ENCODE measurements at regions not wholly inside any gene's neighbourhood (a gene's known extent, or its start where the extent isn't known, plus 50 kb on each side); places are given as distances from the start of the nearest gene placed in this dataset.
A peak's percentile ranks its signal among the peaks of the same experiment; 100 is the strongest.

GRCh38 chrX:110450050-110450449, 91.4 kb downstream of the RTL9 start:
- no peaks in the 10 kb centered on the region for H3K9me3 ChIP-seq
- no peak overlapping the region for H3K27ac ChIP-seq
- peak; percentile 45 for TF ChIP-seq CTCF (IDR thresholded peaks at IDR 0.05)
- no peak overlapping the region for H3K4me3 ChIP-seq
- H3K4me1 ChIP-seq (ENCODE audit: control insufficient read depth in 1 of 2, low read depth in 2 of 2), result no peaks in the 10 kb centered on the region
- H3K36me3 ChIP-seq, result no peaks in the 10 kb centered on the region
- peak; percentile 73 for ATAC-seq (ENCODE audit: insufficient number of reproducible peaks, low FRiP score, low read depth)
- no peaks in the 10 kb centered on the region for H3K27me3 ChIP-seq (replicated peaks; ENCODE audit: insufficient read depth)
- peak; percentile 8 for DNase-seq (ENCODE audit: low spot score)

GRCh38 chrX:110454336-110454735, 95.7 kb downstream of the RTL9 start:
- no peaks in the 10 kb centered on the region for H3K9me3 ChIP-seq
- no peaks in the 10 kb centered on the region for H3K4me1 ChIP-seq (ENCODE audit: control insufficient read depth in 1 of 2, low read depth in 2 of 2)
- H3K27ac ChIP-seq, result no peak overlapping the region
- ATAC-seq (ENCODE audit: insufficient number of reproducible peaks, low FRiP score, low read depth) (no peak), DNase-seq (ENCODE audit: low spot score) (no peak)
- no peaks in the 10 kb centered on the region for H3K36me3 ChIP-seq
- TF ChIP-seq CTCF (IDR thresholded peaks at IDR 0.05), result no peak
- H3K27me3 ChIP-seq (replicated peaks; ENCODE audit: insufficient read depth), result no peaks in the 10 kb centered on the region
- H3K4me3 ChIP-seq, result no peak overlapping the region

- ATAC-seq (ENCODE audit: insufficient number of reproducible peaks, low FRiP score, low read depth), result no peak
- Histone ChIP-seq H3K27me3 (replicated peaks; ENCODE audit: insufficient read depth) (no peaks in the 10 kb centered on the region), H3K4me3 (no peak overlapping the region), H3K27ac (no peak overlapping the region), H3K9me3 (no peaks in the 10 kb centered on the region), H3K4me1 (ENCODE audit: control insufficient read depth in 1 of 2, low read depth in 2 of 2) (no peaks in the 10 kb centered on the region), H3K36me3 (no peaks in the 10 kb centered on the region)
- TF ChIP-seq CTCF (IDR thresholded peaks at IDR 0.05), result no peak
- DNase-seq (ENCODE audit: low spot score), result no peak
Observed at GRCh38 chrX:110462957-110463356, 104.3 kb downstream of the RTL9 start.

GRCh38 chrX:110466790-110467189, 108.1 kb downstream of the RTL9 start:
- Histone ChIP-seq H3K4me1 (ENCODE audit: control insufficient read depth in 1 of 2, low read depth in 2 of 2) (no peaks in the 10 kb centered on the region), H3K36me3 (no peaks in the 10 kb centered on the region), H3K27ac (no peak overlapping the region), H3K27me3 (replicated peaks; ENCODE audit: insufficient read depth) (no peaks in the 10 kb centered on the region), H3K9me3 (no peaks in the 10 kb centered on the region), H3K4me3 (no peak overlapping the region)
- TF ChIP-seq CTCF (IDR thresholded peaks at IDR 0.05), result no peak
- DNase-seq (ENCODE audit: low spot score) (no peak), ATAC-seq (ENCODE audit: insufficient number of reproducible peaks, low FRiP score, low read depth) (no peak)

GRCh38 chrX:110472265-110472664, 113.6 kb downstream of the RTL9 start:
- ATAC-seq (ENCODE audit: insufficient number of reproducible peaks, low FRiP score, low read depth) (no peak), DNase-seq (ENCODE audit: low spot score) (no peak)
- Histone ChIP-seq H3K27me3 (replicated peaks; ENCODE audit: insufficient read depth) (no peaks in the 10 kb centered on the region), H3K4me3 (no peak overlapping the region), H3K9me3 (no peaks in the 10 kb centered on the region), H3K27ac (no peak overlapping the region), H3K36me3 (no peaks in the 10 kb centered on the region), H3K4me1 (ENCODE audit: control insufficient read depth in 1 of 2, low read depth in 2 of 2) (no peaks in the 10 kb centered on the region)
- TF ChIP-seq CTCF (IDR thresholded peaks at IDR 0.05), result no peak

Data from thoracic aorta (tissue), 2 donors.